ENCODE measurements at regions not wholly inside any gene's neighbourhood (a gene's known extent, or its start where the extent isn't known, plus 50 kb on each side); places are given as distances from the start of the nearest gene placed in this dataset.
A peak's percentile ranks its signal among the peaks of the same experiment; 100 is the strongest.

- no peak for TF ChIP-seq LRRFIP1 (CRISPR knock-in tag; conservative IDR thresholded peaks at IDR 0.05)
- TF ChIP-seq SRF (IDR thresholded peaks at IDR 0.05; ENCODE audit: low read depth, low read length): no peak
- no peak for TF ChIP-seq IRF9 (CRISPR knock-in tag; IDR thresholded peaks at IDR 0.05; ENCODE audit: borderline replicate concordance)
- TF ChIP-seq REST (IDR thresholded peaks at IDR 0.05; ENCODE audit: borderline replicate concordance in 1 of 2, low read depth in 1 of 2, low read length in 2 of 2): no peak
- no peak for TF ChIP-seq DR1 (CRISPR knock-in tag; IDR thresholded peaks at IDR 0.05)
- TF ChIP-seq ATF6 (CRISPR knock-in tag; conservative IDR thresholded peaks at IDR 0.05): no peak
- no peak for TF ChIP-seq TP53 (CRISPR knock-in tag; conservative IDR thresholded peaks at IDR 0.05)
- TF ChIP-seq HHEX (CRISPR knock-in tag; IDR thresholded peaks at IDR 0.05): no peak
- TF ChIP-seq AKAP8 (CRISPR knock-in tag; IDR thresholded peaks at IDR 0.05): no peak
- no peak for TF ChIP-seq ATAD3A (CRISPR knock-in tag; IDR thresholded peaks at IDR 0.05)
- no peak; the same call in 1 of the 2 replicates for TF ChIP-seq ZNF263 (CRISPR knock-in tag; IDR thresholded peaks at IDR 0.05)
- TF ChIP-seq ZNF609 (CRISPR knock-in tag; IDR thresholded peaks at IDR 0.05; ENCODE audit: borderline replicate concordance): peak; percentile 89
- TF ChIP-seq ZNF850 (CRISPR knock-in tag; conservative IDR thresholded peaks at IDR 0.05): no peak
- TF ChIP-seq MIER3 (CRISPR knock-in tag; IDR thresholded peaks at IDR 0.05; ENCODE audit: borderline replicate concordance): no peak
- TF ChIP-seq IKZF5 (CRISPR knock-in tag; IDR thresholded peaks at IDR 0.05): no peak
Measured at GRCh38 chr2:120619579-120619978, 116.1 kb upstream of the GLI2 start (continued).
